ENCODE measurements at regions not wholly inside any gene's neighbourhood (a gene's known extent, or its start where the extent isn't known, plus 50 kb on each side); places are given as distances from the start of the nearest gene placed in this dataset.

DNA sequence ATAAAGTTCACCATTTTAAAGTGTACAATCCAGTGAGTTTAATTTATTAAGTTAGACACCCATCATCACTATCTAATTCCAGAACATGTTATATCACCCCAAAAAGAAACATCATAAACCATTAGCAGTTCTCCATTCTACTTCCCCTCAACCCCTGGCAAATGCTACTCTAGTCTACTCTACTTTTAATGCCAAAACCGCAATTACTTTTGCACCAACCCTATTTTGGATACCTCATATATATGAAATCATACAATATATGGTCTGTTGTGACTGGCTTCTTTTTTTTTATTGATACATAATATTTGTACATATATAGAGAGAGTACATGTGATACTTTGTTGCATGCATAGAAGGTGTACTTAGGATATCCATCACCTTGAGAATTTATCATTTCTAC, 190.5 kb upstream of the RARB start:
- no peaks in the 10 kb centered on the region for H3K27me3 ChIP-seq
- H3K27ac ChIP-seq: no peak overlapping the region
- DNase-seq (ENCODE audit: low spot score): no peak
- peaks cover 0 to 3% of the 10 kb centered on the region in 2 donors for H3K9me3 ChIP-seq
- no peaks in the 10 kb centered on the region for H3K4me1 ChIP-seq
- H3K4me3 ChIP-seq: no peak overlapping the region
- TF ChIP-seq, protein P1, sequence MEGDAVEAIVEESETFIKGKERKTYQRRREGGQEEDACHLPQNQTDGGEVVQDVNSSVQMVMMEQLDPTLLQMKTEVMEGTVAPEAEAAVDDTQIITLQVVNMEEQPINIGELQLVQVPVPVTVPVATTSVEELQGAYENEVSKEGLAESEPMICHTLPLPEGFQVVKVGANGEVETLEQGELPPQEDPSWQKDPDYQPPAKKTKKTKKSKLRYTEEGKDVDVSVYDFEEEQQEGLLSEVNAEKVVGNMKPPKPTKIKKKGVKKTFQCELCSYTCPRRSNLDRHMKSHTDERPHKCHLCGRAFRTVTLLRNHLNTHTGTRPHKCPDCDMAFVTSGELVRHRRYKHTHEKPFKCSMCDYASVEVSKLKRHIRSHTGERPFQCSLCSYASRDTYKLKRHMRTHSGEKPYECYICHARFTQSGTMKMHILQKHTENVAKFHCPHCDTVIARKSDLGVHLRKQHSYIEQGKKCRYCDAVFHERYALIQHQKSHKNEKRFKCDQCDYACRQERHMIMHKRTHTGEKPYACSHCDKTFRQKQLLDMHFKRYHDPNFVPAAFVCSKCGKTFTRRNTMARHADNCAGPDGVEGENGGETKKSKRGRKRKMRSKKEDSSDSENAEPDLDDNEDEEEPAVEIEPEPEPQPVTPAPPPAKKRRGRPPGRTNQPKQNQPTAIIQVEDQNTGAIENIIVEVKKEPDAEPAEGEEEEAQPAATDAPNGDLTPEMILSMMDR (IDR thresholded peaks at IDR 0.05): no peak
- H3K36me3 ChIP-seq: no peaks in the 10 kb centered on the region

DNA sequence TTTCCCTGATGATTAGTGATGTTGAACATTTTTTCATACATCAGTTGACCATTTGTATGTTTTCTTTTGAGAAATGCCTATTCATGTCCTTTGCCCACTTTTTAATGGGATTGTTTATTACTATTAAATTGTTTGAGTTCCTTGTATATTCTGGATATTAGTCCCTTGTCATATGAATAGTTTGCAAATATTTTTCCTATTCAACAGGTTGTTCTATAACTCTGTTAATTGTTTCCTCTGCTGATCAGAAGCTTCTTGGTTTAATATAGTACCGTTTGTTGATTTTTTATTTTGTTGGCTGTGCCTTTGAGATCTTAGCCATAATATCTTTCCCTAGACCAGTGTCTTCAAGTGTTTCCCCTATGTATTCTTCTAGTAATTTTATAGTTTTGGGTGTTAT, 189.0 kb upstream of the RARB start:
- TF ChIP-seq, protein P1 (IDR thresholded peaks at IDR 0.05): no peak
- Histone ChIP-seq H3K27ac (no peak overlapping the region), H3K36me3 (no peaks in the 10 kb centered on the region), H3K4me3 (no peak overlapping the region), H3K9me3 (peaks cover 0 to 8% of the 10 kb centered on the region in 2 donors), H3K4me1 (no peaks in the 10 kb centered on the region), H3K27me3 (no peaks in the 10 kb centered on the region)
- no peak for DNase-seq (ENCODE audit: low spot score)

DNA sequence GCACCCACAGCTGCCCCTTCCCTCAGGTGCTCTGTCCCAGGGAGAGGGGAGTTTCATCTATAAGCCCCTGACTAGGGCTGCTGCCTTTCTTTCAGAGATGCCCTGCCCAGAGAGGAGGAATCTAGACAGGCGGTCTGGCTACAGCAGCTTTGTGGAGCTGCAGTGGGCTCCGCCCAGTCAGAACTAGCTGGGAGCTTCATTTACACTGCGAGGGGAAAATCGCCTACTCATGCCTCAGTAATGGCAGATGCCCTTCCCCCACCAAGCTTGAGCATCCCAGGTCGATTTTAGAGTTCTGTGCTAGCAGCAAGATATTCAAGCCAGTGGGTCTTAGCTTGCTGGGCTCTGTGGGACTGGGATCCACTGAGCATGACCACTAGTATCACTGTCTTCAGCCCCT, 181.2 kb upstream of the RARB start:
- Histone ChIP-seq H3K4me1 (no peaks in the 10 kb centered on the region), H3K27me3 (no peaks in the 10 kb centered on the region), H3K4me3 (no peak overlapping the region), H3K36me3 (no peaks in the 10 kb centered on the region), H3K27ac (no peak overlapping the region), H3K9me3 (peaks cover 0 to 38% of the 10 kb centered on the region in 2 donors)
- TF ChIP-seq, protein P1 (IDR thresholded peaks at IDR 0.05): no peak
- DNase-seq (ENCODE audit: low spot score): no peak

DNA sequence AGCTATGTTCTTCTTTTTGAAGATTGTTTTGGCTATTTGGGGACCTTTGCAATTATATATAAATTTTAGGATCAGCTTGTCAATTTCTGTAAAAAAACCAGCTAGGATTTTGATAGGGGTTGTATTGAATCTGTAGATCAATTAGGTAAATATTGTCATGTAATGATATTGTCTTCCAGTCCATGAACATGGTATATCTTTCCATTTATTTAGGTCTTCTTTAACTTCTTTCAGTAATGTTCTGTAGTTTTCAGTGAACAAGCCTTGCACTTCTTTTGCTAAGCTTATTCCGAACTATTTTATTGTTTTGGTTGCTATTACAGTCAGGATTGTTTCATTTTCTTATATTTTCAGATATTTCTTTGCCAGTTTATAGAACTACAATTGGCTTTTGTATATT, 175.8 kb upstream of the RARB start:
- Histone ChIP-seq H3K4me3 (no peak overlapping the region), H3K36me3 (no peaks in the 10 kb centered on the region), H3K27ac (no peak overlapping the region), H3K27me3 (no peaks in the 10 kb centered on the region), H3K4me1 (no peaks in the 10 kb centered on the region), H3K9me3 (peaks cover 0 to 47% of the 10 kb centered on the region in 2 donors)
- DNase-seq (ENCODE audit: low spot score): no peak
- TF ChIP-seq, protein P1 (IDR thresholded peaks at IDR 0.05): no peak

DNA sequence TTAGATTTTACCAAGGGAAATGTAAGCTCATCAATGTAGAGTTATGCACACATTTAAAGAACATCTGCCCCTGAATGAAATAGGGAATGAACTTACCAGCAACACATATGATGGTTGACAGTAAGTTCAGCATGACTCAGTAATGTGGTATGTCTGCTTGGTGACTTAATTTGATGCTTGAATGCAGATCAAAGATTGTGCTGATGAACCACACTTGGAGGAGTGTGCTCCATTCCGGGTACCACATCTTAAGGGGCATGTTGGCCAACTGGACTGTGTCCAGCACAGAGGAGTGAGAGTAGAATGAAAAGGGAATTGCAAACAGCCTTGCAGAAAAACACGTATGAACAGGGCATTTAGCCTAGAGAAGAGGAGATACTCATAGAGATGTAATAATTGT, 171.0 kb upstream of the RARB start:
- H3K9me3 ChIP-seq: peaks cover 0 to 15% of the 10 kb centered on the region in 2 donors
- H3K36me3 ChIP-seq: no peaks in the 10 kb centered on the region
- no peak for DNase-seq (ENCODE audit: low spot score)
- H3K4me3 ChIP-seq: no peak overlapping the region
- no peak overlapping the region for H3K27ac ChIP-seq
- no peaks in the 10 kb centered on the region for H3K4me1 ChIP-seq
- TF ChIP-seq, protein P1 (IDR thresholded peaks at IDR 0.05): no peak
- no peaks in the 10 kb centered on the region for H3K27me3 ChIP-seq

DNA sequence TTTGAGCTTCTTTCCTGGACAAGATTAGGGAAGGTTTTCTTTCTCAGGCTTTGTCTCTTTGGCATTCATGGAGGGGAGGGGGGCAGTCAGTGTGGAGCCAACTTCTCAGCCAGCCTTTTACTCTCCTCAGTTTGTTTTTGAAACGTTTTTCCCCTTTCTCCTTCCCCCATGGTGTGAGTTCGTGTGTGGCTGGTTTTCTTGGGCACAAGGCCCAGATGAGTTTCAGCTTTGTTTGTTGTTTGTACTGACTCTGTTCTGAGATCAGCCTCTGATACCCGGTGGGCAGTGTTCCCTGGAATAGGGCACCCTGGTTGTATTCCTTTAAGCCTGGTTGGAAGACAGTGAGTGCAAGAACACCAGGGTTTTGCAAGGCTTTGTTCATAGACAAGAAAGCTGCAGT, 168.2 kb upstream of the RARB start:
- no peak overlapping the region for H3K27ac ChIP-seq
- H3K4me1 ChIP-seq: no peaks in the 10 kb centered on the region
- H3K36me3 ChIP-seq: no peaks in the 10 kb centered on the region
- DNase-seq (ENCODE audit: low spot score): no peak
- H3K27me3 ChIP-seq: no peaks in the 10 kb centered on the region
- no peaks in the 10 kb centered on the region for H3K9me3 ChIP-seq
- TF ChIP-seq, protein P1 (IDR thresholded peaks at IDR 0.05): no peak
- no peak overlapping the region for H3K4me3 ChIP-seq

All from right atrium auricular region (tissue), 2 donors.